Hepatocyte (in vitro differentiated cells): ENCODE measurements at regions not wholly inside any gene's neighbourhood (a gene's known extent, or its start where the extent isn't known, plus 50 kb on each side); places are given as distances from the start of the nearest gene placed in this dataset.

Source experiments
- EZH2phosphoT487 ChIP-seq: fragments of 200-600 bp; sonication (generic); IDR thresholded peaks from one replicate; pipeline ENCODE4 v1.6.1; 2018; ENCODE audit warnings: antibody characterized with exemption, mild to moderate bottlenecking, low read depth, moderate library complexity; ENCODE audit not compliant: unreplicated experiment, severe bottlenecking
- TF ChIP-seq, protein P1 (sequence below): fragments of 200-600 bp; sonication (generic); IDR thresholded peaks from 2 replicates; pipeline ENCODE4 v1.5.1; 2016; ENCODE audit warnings: antibody characterized with exemption, mild to moderate bottlenecking; ENCODE audit not compliant: poor library complexity

DNA sequence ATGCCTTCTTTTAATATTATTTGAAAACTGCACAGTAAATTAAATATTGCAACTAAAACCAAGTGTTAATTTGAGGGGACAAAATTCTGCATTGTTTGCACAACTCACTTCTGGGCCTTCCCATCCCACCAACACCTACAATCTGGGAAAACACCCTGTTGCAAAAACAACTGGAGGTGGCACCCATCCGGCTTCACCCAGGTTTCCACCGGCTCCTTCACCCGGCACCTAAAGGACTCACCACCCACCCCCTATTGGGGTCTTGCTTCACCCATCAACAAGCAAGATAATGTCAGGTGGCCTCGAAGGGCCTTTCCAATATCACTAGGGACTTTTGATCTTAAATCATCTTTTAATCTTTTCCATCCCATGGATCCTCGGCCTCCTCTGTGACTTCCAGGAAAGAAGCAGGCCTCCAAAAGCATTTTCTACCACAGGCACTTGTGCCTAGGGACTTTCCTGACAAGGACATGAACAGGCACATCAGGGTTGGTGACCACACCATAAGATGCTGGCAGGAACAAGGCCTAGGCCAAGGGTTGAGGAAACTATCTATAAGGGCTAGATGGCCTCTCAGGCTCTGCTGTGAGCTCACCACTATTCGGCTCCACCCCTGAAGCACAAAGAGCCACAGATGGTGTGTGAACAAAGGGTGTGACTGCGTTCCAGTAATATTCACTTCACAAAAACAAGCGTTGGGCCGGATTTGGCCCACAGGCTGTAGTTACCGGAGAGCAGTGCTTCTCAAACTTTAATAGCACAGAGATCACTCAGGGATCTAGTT, 205.1 kb downstream of the AUH start:
- TF ChIP-seq, protein P1, sequence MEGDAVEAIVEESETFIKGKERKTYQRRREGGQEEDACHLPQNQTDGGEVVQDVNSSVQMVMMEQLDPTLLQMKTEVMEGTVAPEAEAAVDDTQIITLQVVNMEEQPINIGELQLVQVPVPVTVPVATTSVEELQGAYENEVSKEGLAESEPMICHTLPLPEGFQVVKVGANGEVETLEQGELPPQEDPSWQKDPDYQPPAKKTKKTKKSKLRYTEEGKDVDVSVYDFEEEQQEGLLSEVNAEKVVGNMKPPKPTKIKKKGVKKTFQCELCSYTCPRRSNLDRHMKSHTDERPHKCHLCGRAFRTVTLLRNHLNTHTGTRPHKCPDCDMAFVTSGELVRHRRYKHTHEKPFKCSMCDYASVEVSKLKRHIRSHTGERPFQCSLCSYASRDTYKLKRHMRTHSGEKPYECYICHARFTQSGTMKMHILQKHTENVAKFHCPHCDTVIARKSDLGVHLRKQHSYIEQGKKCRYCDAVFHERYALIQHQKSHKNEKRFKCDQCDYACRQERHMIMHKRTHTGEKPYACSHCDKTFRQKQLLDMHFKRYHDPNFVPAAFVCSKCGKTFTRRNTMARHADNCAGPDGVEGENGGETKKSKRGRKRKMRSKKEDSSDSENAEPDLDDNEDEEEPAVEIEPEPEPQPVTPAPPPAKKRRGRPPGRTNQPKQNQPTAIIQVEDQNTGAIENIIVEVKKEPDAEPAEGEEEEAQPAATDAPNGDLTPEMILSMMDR, result no peak
- TF ChIP-seq EZH2phosphoT487, result no peak
